Mesothelial cell of epicardium (in vitro differentiated cells): ENCODE measurements at regions not wholly inside any gene's neighbourhood (a gene's known extent, or its start where the extent isn't known, plus 50 kb on each side); places are given as distances from the start of the nearest gene placed in this dataset.

ENCODE experiments used
- DNase-seq, 2 experiments: peaks; one replicate each; pipeline ENCODE4 v3.0.0; 2021; ENCODE audit warnings: low spot score in 2 of 2; ENCODE audit not compliant: unreplicated experiment in 2 of 2
- H3K27ac Mint-ChIP-seq: 2 replicates; pipeline ENCODE4 v1.8.0; 2021; ENCODE audit warnings: mixed read lengths
- H3K27me3 Mint-ChIP-seq: 2 replicates; pipeline ENCODE4 v1.8.0; 2021; ENCODE audit warnings: low read depth, mixed read lengths
- H3K36me3 Mint-ChIP-seq: 2 replicates; pipeline ENCODE4 v1.8.0; 2021; ENCODE audit warnings: mixed read lengths
- H3K4me1 Mint-ChIP-seq: 2 replicates; pipeline ENCODE4 v1.8.0; 2021; ENCODE audit warnings: mixed read lengths
- H3K4me3 Mint-ChIP-seq: 2 replicates; pipeline ENCODE4 v1.8.0; 2021; ENCODE audit warnings: mild to moderate bottlenecking, moderate library complexity, mixed read lengths
- H3K9me3 Mint-ChIP-seq: 2 replicates; pipeline ENCODE4 v1.8.0; 2021; ENCODE audit warnings: mixed read lengths
- TF ChIP-seq, protein P1 (sequence below): fragments of 200-600 bp; sonication (generic); IDR thresholded peaks from one replicate; pipeline ENCODE4 v1.5.0; 2021; ENCODE audit warnings: antibody characterized with exemption; ENCODE audit not compliant: unreplicated experiment

DNA sequence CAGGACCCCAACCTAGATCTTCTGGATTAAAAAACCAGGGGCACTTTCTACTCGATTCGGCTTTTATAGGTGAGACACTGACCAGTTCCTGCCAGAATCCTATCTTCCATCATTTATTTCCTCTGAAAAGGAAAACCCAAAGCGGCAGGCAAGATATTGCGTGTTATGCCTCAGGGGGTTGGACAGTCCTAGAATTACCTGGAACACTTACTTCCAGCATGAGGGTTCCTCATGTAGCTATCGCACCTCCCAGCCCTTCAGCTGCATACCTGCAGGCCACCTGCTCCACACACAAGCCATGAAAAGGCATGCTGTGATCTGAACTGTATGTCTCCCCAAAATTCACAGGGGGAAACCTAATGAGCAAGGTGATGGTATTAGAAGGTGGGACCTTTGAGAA is 58.3 kb upstream of the DLG1 start:
- H3K27ac Mint-ChIP-seq = no peak overlapping the region
- TF ChIP-seq, protein P1, sequence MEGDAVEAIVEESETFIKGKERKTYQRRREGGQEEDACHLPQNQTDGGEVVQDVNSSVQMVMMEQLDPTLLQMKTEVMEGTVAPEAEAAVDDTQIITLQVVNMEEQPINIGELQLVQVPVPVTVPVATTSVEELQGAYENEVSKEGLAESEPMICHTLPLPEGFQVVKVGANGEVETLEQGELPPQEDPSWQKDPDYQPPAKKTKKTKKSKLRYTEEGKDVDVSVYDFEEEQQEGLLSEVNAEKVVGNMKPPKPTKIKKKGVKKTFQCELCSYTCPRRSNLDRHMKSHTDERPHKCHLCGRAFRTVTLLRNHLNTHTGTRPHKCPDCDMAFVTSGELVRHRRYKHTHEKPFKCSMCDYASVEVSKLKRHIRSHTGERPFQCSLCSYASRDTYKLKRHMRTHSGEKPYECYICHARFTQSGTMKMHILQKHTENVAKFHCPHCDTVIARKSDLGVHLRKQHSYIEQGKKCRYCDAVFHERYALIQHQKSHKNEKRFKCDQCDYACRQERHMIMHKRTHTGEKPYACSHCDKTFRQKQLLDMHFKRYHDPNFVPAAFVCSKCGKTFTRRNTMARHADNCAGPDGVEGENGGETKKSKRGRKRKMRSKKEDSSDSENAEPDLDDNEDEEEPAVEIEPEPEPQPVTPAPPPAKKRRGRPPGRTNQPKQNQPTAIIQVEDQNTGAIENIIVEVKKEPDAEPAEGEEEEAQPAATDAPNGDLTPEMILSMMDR = no peak

DNA sequence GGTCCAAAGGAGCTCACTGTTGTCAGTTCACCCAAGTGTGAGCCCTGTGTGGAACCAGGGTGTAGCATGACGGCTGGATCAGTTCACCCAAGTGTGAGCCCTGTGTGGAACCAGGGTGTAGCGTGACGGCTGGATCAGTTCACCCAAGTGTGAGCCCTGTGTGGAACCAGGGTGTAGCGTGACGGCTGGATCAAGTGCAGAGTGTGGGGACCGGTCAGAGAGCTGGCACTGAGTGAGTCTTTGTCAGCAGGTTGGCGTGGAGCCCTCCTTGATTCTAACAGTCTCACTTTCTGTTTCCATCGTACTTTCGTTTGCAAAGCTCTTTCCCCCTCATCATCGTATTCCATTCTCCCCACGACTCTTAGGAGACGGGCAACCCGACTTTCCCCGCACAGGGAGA is 57.9 kb upstream of the DLG1 start:
- no peak for DNase-seq
- H3K4me1 Mint-ChIP-seq = peaks cover 29% of the 10 kb centered on the region
- H3K27me3 Mint-ChIP-seq = no peaks in the 10 kb centered on the region
- peaks cover 24% of the 10 kb centered on the region for H3K9me3 Mint-ChIP-seq
- H3K4me3 Mint-ChIP-seq = no peak overlapping the region
- H3K36me3 Mint-ChIP-seq = peaks cover 11% of the 10 kb centered on the region
- H3K27ac Mint-ChIP-seq = no peak overlapping the region
- TF ChIP-seq, protein P1 = no peak

More for the DNA sequence above, 58.3 kb upstream of the DLG1 start:
- no peak overlapping the region for H3K4me3 Mint-ChIP-seq
- H3K9me3 Mint-ChIP-seq = peaks cover 26% of the 10 kb centered on the region
- no peak for DNase-seq
- no peaks in the 10 kb centered on the region for H3K27me3 Mint-ChIP-seq
- peaks cover 12% of the 10 kb centered on the region for H3K36me3 Mint-ChIP-seq
- peaks cover 29% of the 10 kb centered on the region for H3K4me1 Mint-ChIP-seq

DNA sequence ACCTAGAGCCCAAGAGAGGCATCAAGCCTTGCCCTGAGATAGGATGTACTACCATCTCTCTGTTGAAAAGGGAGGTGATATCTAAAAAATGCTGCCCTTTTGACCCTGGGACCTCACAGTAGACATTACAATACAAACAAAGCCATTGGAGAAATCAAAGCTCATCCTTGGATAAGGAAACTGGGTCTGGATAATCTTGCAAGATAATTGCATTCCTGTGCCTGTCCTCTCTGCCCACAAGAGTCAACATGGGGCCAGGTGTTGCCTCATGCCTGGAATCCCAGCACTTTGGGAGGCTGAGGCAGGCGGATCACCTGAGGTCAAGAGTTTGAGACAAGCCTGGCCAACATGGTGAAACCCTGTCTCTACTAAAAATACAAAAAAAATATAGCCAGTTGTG is 57.3 kb upstream of the DLG1 start:
- Mint-ChIP-seq H3K36me3 (peaks cover 10% of the 10 kb centered on the region), H3K27me3 (no peaks in the 10 kb centered on the region), H3K4me1 (peaks cover 29% of the 10 kb centered on the region), H3K9me3 (peaks cover 21% of the 10 kb centered on the region), H3K27ac (no peak overlapping the region), H3K4me3 (no peak overlapping the region)
- no peak for DNase-seq
- TF ChIP-seq, protein P1 = no peak

- Mint-ChIP-seq H3K27me3 (no peaks in the 10 kb centered on the region), H3K36me3 (peaks cover 5% of the 10 kb centered on the region), H3K27ac (peak overlapping the region; percentile 45), H3K9me3 (peaks cover 16% of the 10 kb centered on the region), H3K4me1 (peaks cover 29% of the 10 kb centered on the region), H3K4me3 (peak overlapping the region; percentile 2)
- TF ChIP-seq, protein P1 = no peak
- DNase-seq = no peak
Observed at GRCh38 chr3:197354568-197355001, 56.2 kb upstream of the DLG1 start.

DNA sequence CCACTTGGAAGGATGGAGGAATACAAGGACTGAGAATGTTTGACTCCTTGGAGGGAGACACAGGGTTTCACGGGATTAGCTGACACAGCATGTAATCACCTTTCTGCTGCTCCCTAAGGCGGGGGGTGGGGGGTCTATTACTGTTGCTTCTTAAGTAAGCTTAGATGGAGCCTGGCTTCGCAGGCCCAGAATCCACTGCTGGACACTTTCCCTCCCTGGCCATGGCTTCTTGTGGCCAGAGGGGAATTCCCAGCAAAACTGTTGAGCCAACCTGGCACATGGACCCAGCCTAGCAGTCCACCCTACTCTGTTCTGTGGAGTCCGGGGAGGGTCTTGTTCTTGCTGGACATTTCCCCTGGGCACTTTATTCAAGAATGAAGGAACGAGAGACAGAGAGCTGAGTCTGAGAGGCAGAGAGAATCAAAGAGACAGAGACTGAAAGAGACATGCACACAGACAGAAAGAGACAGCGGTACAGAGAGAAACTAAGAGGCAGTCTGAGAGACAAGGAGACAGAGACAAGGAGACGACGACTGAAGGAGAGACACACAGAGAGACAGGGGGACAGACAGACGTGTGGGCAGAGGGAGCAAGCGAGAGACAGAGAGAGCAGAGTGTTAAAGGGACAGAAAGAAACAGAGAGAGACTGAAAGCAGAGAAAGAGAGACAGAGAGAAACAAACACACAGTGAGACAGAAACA is 55.6 kb upstream of the DLG1 start:
- TF ChIP-seq, protein P1 = no peak
- H3K9me3 Mint-ChIP-seq = peaks cover 12% of the 10 kb centered on the region
- H3K4me3 Mint-ChIP-seq = peak overlapping the region; percentile 2
- no peaks in the 10 kb centered on the region for H3K27me3 Mint-ChIP-seq
- peak overlapping the region; percentile 45 for H3K27ac Mint-ChIP-seq
- peaks cover 2% of the 10 kb centered on the region for H3K36me3 Mint-ChIP-seq
- peaks cover 32% of the 10 kb centered on the region for H3K4me1 Mint-ChIP-seq
- no peak for DNase-seq
